GM12892 (cell line): ENCODE measurements at regions not wholly inside any gene's neighbourhood (a gene's known extent, or its start where the extent isn't known, plus 50 kb on each side); places are given as distances from the start of the nearest gene placed in this dataset.

ENCODE experiments used
- POLR2A ChIP-seq: IDR thresholded peaks from 2 replicates; pipeline ENCODE4 v1.6.1; 2011; ENCODE audit warnings: low read depth, low read length, control low read depth
- POLR2AphosphoS5 ChIP-seq: IDR thresholded peaks from 2 replicates; pipeline ENCODE4 v1.6.1; 2011; ENCODE audit warnings: low read depth, low read length, control low read depth
- TAF1 ChIP-seq: IDR thresholded peaks from 2 replicates; pipeline ENCODE4 v1.6.1; 2011; ENCODE audit warnings: low read depth, mild to moderate bottlenecking, control low read depth, low read length, borderline replicate concordance

GRCh38 chr21:25371841-25372425 is 235.3 kb downstream of the MRPL39 start:
- no peak for TF ChIP-seq POLR2AphosphoS5
- TF ChIP-seq POLR2A = no peak
- TF ChIP-seq TAF1 = no peak
